ENCODE measurements at regions not wholly inside any gene's neighbourhood (a gene's known extent, or its start where the extent isn't known, plus 50 kb on each side); places are given as distances from the start of the nearest gene placed in this dataset.

DNA sequence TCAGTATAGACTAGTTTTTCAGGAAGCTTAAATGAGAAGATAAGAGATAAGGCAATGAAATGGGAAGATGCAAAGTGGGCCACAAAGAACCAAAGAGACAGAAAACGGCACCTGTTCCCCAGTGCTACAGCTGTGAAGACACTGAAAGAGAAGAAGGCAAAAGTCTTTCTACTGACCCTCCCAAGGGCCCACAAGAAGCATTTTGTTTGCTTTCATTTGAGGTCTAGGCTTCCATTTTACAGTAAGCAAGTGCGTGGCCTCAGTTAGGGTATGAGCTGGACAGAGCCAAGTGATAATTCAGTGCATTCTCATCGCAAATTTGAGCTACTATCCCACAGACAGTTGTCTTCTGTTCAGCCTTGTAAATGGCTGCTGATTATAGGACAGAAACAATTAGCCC, 53.4 kb upstream of the STK17B start:
- no peak overlapping the region for H2AK5ac ChIP-seq (ENCODE audit: insufficient read length, low read length)
- no peak overlapping the region for H4K91ac ChIP-seq (ENCODE audit: insufficient read length, low read depth, low read length)
- no peak overlapping the region for H2BK15ac ChIP-seq (ENCODE audit: low read depth, low read length)
- H3K79me1 ChIP-seq (ENCODE audit: insufficient read depth, low read depth, low read length, poor library complexity, severe bottlenecking): no peaks in the 10 kb centered on the region
- no peak overlapping the region for H3K27ac ChIP-seq (ENCODE audit: insufficient read length, low read depth, low read length)
- no peak overlapping the region for H2BK20ac ChIP-seq (ENCODE audit: low read depth, low read length, poor library complexity, severe bottlenecking)
- H3T11ph ChIP-seq (ENCODE audit: low read length): no peak overlapping the region
- H3K23me2 ChIP-seq (ENCODE audit: insufficient read length, low read depth, low read length, poor library complexity, severe bottlenecking): no peaks in the 10 kb centered on the region
- Mint-ChIP-seq H3K4me3 (no peak overlapping the region), H3K36me3 (ENCODE audit: insufficient read depth in 1 of 3, low read depth in 3 of 3) (no peaks in the 10 kb centered on the region), H3K27ac (no peak overlapping the region), H3K4me1 (no peaks in the 10 kb centered on the region), H3K27me3 (ENCODE audit: low read depth) (no peaks in the 10 kb centered on the region), H3K9me3 (no peaks in the 10 kb centered on the region)
- no peak overlapping the region for H4K5ac ChIP-seq (ENCODE audit: insufficient read length, low read depth, low read length)
- H3K27me3 ChIP-seq (ENCODE audit: insufficient read depth, low read length): no peaks in the 10 kb centered on the region
- no peaks in the 10 kb centered on the region for H3K9me3 ChIP-seq (ENCODE audit: control insufficient read depth, low read depth, low read length)
- H2BK120ac ChIP-seq (ENCODE audit: low read depth, low read length, poor library complexity, severe bottlenecking): no peak overlapping the region
- no peak overlapping the region for H4K8ac ChIP-seq (replicated peaks; ENCODE audit: insufficient read length, low read depth, low read length)
- no peaks in the 10 kb centered on the region for H4K20me1 ChIP-seq (ENCODE audit: control insufficient read depth, insufficient read depth, insufficient read length)
- no peak overlapping the region for H3K18ac ChIP-seq (ENCODE audit: insufficient read length, low read depth, low read length)
- H3K23ac ChIP-seq (ENCODE audit: insufficient read length, low read depth, low read length): no peak overlapping the region
- no peak overlapping the region for H3K14ac ChIP-seq (ENCODE audit: insufficient read depth, low read length)
- H3K79me2 ChIP-seq (ENCODE audit: insufficient read depth, low read length): no peaks in the 10 kb centered on the region
- H2BK12ac ChIP-seq (ENCODE audit: insufficient read length, low read depth, low read length): no peak overlapping the region
- no peak overlapping the region for H2AFZ ChIP-seq (ENCODE audit: low read length)
- DNase-seq: no peak
- no peak overlapping the region for H3K4me2 ChIP-seq (ENCODE audit: insufficient read depth, insufficient read length, low read length)
- no peak overlapping the region for H3K56ac ChIP-seq (ENCODE audit: insufficient read length, low read depth, low read length)
- no peaks in the 10 kb centered on the region for H3K4me1 ChIP-seq (ENCODE audit: insufficient read depth, low read length)
- no peak overlapping the region for H2BK5ac ChIP-seq (ENCODE audit: insufficient read length, low read length)
- WGBS (ENCODE audit: extremely low coverage, insufficient read length, low lambda C conversion rate): no CpG with 5 or more reads among the region's 3 CpGs
- H3K9ac ChIP-seq (ENCODE audit: extremely low read depth, insufficient read length, low read length): no peak overlapping the region
- H3K4ac ChIP-seq (ENCODE audit: low read depth, low read length): no peak overlapping the region
- TF ChIP-seq, protein P1, sequence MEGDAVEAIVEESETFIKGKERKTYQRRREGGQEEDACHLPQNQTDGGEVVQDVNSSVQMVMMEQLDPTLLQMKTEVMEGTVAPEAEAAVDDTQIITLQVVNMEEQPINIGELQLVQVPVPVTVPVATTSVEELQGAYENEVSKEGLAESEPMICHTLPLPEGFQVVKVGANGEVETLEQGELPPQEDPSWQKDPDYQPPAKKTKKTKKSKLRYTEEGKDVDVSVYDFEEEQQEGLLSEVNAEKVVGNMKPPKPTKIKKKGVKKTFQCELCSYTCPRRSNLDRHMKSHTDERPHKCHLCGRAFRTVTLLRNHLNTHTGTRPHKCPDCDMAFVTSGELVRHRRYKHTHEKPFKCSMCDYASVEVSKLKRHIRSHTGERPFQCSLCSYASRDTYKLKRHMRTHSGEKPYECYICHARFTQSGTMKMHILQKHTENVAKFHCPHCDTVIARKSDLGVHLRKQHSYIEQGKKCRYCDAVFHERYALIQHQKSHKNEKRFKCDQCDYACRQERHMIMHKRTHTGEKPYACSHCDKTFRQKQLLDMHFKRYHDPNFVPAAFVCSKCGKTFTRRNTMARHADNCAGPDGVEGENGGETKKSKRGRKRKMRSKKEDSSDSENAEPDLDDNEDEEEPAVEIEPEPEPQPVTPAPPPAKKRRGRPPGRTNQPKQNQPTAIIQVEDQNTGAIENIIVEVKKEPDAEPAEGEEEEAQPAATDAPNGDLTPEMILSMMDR (conservative IDR thresholded peaks at IDR 0.05): no peak

All from H9 (cell line).